ENCODE measurements at regions not wholly inside any gene's neighbourhood (a gene's known extent, or its start where the extent isn't known, plus 50 kb on each side); places are given as distances from the start of the nearest gene placed in this dataset.

GRCh38 chr2:30334762-30335363 is 103.5 kb downstream of the LBH start:
- CTCF ChIA-PET = interaction anchor here (0.6 to 2.4 kb wide), 11 partner anchors 13 to 464 kb away, joined by 3 to 16 read pairs (median 4); no protein-coding TSS in a partner anchor
- no peaks in the 10 kb centered on the region for H3K9me3 ChIP-seq (ENCODE audit: control insufficient read depth, insufficient read depth, low read depth, low read length)
- H3K36me3 ChIP-seq (ENCODE audit: control insufficient read depth in 2 of 2, insufficient read depth in 1 of 2, low read length in 2 of 2) = no peaks in the 10 kb centered on the region
- POLR2A ChIA-PET = interaction anchor here (0.6 kb wide), 1 partner anchor 144 kb away, joined by 3 read pairs; no protein-coding TSS in a partner anchor
- H3K4me1 ChIP-seq (ENCODE audit: control insufficient read depth, insufficient read depth, low read length) = no peaks in the 10 kb centered on the region
- H3K27ac ChIP-seq (ENCODE audit: extremely low read depth, low read depth, low read length) = no peak overlapping the region
- peak; percentile 96 for TF ChIP-seq SP7 (tag by site-specific recombination; IDR thresholded peaks at IDR 0.05)
- TF ChIP-seq HIC1 (tag by site-specific recombination; IDR thresholded peaks at IDR 0.05) = no peak
- no peak overlapping the region for H3K4me3 ChIP-seq (ENCODE audit: low read depth, low read length)

- Histone ChIP-seq H3K36me3 (ENCODE audit: control insufficient read depth in 2 of 2, insufficient read depth in 1 of 2, low read length in 2 of 2) (no peaks in the 10 kb centered on the region), H3K4me3 (ENCODE audit: low read depth, low read length) (no peak overlapping the region), H3K9me3 (ENCODE audit: control insufficient read depth, insufficient read depth, low read depth, low read length) (no peaks in the 10 kb centered on the region), H3K4me1 (ENCODE audit: control insufficient read depth, insufficient read depth, low read length) (no peaks in the 10 kb centered on the region), H3K27ac (ENCODE audit: extremely low read depth, low read depth, low read length) (no peak overlapping the region)
- ChIA-PET POLR2A (no interaction called here), CTCF (interaction anchor here (0.7 to 2.4 kb wide), 2 partner anchors 370 to 375 kb away, joined by 3 to 16 read pairs; no protein-coding TSS in a partner anchor)
- TF ChIP-seq ZNF248 (tag by site-specific recombination; IDR thresholded peaks at IDR 0.05) = no peak
- TF ChIP-seq ZNF610 (tag by site-specific recombination; IDR thresholded peaks at IDR 0.05; ENCODE audit: borderline replicate concordance) = no peak
- no peak for TF ChIP-seq ZNF585B (tag by site-specific recombination; IDR thresholded peaks at IDR 0.05)
- TF ChIP-seq ZSCAN16 (tag by site-specific recombination; IDR thresholded peaks at IDR 0.05) = no peak
- TF ChIP-seq ZNF580 (tag by site-specific recombination; IDR thresholded peaks at IDR 0.05) = no peak
- no peak for TF ChIP-seq HOXD13 (CRISPR knock-in tag; IDR thresholded peaks at IDR 0.05; ENCODE audit: borderline replicate concordance)
- TF ChIP-seq ZNF530 (tag by site-specific recombination; IDR thresholded peaks at IDR 0.05; ENCODE audit: low read depth) = no peak
- TF ChIP-seq ZEB2 (tag by site-specific recombination; IDR thresholded peaks at IDR 0.05) = no peak
- TF ChIP-seq SETDB1 (IDR thresholded peaks at IDR 0.05; ENCODE audit: insufficient read length, low read length) = no peak
- TF ChIP-seq ZNF416 (tag by site-specific recombination; IDR thresholded peaks at IDR 0.05) = no peak
- no peak for TF ChIP-seq ZBTB49 (tag by site-specific recombination; IDR thresholded peaks at IDR 0.05; ENCODE audit: low read depth)
- TF ChIP-seq ELK4 (IDR thresholded peaks at IDR 0.05; ENCODE audit: borderline replicate concordance, low read depth, low read length) = no peak
- TF ChIP-seq ZNF692 (tag by site-specific recombination; IDR thresholded peaks at IDR 0.05) = no peak
- TF ChIP-seq ZNF266 (tag by site-specific recombination; IDR thresholded peaks at IDR 0.05; ENCODE audit: low read depth) = no peak
Measured at GRCh38 chr2:30336084-30336483, 104.8 kb downstream of the LBH start.

Data from HEK293 (cell line).